GM13977 (cell line): ENCODE measurements at regions not wholly inside any gene's neighbourhood (a gene's known extent, or its start where the extent isn't known, plus 50 kb on each side); places are given as distances from the start of the nearest gene placed in this dataset.

Experiments
- DNase-seq: peaks from one replicate; pipeline ENCODE4 v3.0.0; 2012; ENCODE audit warnings: low spot score
- in situ Hi-C: fragments of 300-500 bp; cut with MboI; formaldehyde crosslinking; loops from one replicate; pipeline ENCODE4 v1.12.0; 2022; ENCODE audit warnings: low sequenced_read_pairs, low pct_unique_long_range_greater_than_20kb, mixed read lengths, inconsistent platforms; ENCODE audit not compliant: unreplicated experiment
- TF ChIP-seq, protein P1 (sequence below): IDR thresholded peaks from 2 replicates; pipeline ENCODE4 v1.5.1; 2012; ENCODE audit warnings: mild to moderate bottlenecking, control low read depth; ENCODE audit not compliant: insufficient read depth; ENCODE audit errors: extremely low read depth, missing control alignments

DNA sequence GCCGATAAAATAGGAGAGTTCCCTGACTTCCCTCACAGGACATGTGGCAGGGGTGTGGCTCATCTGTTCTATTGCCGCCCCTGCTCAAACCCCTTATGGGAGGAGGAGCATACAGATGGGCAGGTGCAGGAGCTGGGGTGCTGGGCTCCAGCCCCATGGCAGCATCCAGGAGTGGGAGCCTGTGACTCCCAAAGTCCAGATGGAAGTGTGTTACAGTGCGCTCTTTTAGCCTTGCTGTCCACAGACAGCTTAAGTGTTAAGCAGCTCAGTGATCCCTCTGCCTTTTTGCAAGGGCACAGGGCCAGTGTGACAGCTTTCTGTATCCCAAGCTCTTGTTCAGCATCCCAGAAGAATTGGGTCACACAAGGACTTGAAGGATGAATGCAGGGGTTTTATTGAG lies 212.3 kb upstream of the MYLIP start:
- TF ChIP-seq, protein P1, sequence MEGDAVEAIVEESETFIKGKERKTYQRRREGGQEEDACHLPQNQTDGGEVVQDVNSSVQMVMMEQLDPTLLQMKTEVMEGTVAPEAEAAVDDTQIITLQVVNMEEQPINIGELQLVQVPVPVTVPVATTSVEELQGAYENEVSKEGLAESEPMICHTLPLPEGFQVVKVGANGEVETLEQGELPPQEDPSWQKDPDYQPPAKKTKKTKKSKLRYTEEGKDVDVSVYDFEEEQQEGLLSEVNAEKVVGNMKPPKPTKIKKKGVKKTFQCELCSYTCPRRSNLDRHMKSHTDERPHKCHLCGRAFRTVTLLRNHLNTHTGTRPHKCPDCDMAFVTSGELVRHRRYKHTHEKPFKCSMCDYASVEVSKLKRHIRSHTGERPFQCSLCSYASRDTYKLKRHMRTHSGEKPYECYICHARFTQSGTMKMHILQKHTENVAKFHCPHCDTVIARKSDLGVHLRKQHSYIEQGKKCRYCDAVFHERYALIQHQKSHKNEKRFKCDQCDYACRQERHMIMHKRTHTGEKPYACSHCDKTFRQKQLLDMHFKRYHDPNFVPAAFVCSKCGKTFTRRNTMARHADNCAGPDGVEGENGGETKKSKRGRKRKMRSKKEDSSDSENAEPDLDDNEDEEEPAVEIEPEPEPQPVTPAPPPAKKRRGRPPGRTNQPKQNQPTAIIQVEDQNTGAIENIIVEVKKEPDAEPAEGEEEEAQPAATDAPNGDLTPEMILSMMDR: no peak
- no peak for DNase-seq
- in situ Hi-C loops: no loop called here

DNA sequence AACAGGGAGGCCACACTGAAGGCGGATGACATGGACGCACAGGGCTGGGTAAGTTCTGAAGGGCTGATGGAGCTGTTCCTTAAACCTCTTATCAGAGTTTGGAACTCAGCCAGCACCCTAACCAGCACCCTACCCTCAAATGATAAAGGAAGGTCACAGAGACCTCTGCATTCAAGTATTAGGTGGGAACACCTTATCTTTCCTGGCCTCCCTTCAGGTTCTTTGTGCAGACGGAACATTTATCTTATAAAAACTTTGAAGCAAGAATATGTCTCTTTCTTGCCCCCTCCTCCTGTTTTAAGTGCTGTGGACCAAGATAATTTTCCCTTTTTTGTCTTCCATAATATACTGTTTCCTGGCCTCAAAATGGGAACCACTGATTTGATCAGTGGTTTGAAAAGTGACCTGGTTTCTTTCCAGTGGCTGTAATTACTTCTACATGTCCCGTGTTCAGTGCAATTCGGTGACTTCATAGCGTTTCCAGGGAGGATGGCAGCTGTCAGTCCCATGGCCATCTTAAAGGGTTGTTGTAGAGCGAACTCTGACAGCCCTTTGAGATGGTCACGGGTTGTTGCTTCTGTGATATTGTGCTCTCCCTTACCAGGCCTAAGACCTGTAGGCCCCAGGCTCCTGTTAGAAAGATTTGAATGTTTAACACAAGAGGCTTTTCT lies 213.2 kb upstream of the MYLIP start:
- DNase-seq: no peak
- in situ Hi-C loops: no loop called here
- TF ChIP-seq, protein P1: no peak

DNA sequence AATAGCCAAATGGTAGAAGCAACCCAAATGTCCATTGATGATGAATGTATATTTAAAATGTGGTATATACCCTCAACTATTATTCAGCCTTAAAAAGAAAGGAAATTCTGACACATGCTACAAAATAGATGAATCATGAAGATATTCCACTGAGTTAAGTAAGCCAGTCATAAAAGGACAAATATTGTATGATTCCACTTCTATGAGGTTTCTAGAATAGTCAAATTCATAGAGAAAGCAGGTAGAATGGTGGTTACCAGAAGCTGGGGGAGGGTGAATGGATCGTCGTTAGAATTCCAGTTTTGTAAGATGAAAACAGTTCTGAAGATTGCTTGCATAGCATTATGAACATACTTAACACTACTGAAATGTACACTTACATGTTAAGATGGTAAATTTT lies 214.3 kb upstream of the MYLIP start:
- in situ Hi-C loops: no loop called here
- no peak for DNase-seq
- TF ChIP-seq, protein P1: no peak

DNA sequence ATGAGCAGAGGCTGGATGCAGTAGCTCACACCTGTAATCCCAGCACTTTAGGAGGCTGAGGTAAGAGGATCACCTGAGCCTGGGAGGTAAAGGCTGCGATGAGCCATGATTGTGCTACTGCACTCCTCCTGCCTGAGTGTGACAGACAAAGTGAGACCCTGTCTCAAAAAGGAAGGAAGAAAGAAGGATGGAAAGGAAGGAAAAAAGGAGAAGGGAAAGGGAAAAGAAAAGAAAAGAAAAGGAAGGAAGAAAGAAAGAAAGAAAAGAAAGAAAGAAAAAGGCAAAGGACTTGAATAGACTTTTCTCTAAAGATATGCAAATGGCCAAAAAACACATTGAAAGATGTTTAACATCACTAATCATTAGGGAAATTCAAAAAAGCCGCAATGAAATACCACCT lies 215.3 kb upstream of the MYLIP start:
- in situ Hi-C loops: no loop called here
- DNase-seq: no peak
- TF ChIP-seq, protein P1: no peak

DNA sequence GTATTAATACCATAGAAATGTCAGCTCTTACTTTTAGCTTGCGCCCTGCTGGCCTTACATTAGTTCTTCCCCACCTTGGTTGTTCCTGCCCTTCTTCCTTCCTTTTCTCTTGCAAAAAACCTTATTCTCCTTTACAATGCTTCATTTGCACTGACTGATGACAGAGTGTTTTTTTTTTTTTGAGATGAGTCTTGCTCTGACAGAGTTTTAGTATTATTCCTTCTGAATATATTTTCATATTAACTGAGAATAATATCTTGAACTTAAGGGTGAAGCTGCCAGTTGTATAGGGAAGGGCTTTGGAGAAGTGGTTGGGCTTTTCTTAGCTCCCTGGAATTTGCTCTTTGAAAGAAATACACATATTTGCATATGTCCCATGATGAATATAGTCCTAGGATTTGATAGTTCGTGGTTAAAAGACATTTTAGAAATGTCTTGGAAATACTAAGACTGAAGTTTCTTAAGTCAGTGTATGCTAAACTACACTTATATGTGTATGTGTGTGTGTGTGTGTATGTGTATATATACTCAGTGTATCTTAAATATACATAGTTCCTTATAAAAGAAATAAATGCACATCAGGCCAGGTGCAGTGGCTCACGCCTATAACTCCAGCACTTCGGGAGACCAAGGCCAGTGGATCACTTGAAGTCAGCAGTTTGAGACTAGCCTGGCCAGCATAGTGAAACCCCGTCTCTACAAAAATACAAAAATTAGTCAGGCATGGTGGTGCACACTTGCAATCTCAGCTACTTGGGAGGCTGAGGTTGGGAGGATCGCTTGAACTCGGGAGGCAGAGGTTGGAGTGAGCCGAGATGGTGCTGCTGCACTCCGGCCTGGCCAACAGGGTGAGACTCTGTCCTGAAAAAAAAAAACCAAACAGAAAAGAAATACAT lies 216.1 kb upstream of the MYLIP start:
- TF ChIP-seq, protein P1: no peak
- in situ Hi-C loops: no loop called here
- no peak for DNase-seq

DNA sequence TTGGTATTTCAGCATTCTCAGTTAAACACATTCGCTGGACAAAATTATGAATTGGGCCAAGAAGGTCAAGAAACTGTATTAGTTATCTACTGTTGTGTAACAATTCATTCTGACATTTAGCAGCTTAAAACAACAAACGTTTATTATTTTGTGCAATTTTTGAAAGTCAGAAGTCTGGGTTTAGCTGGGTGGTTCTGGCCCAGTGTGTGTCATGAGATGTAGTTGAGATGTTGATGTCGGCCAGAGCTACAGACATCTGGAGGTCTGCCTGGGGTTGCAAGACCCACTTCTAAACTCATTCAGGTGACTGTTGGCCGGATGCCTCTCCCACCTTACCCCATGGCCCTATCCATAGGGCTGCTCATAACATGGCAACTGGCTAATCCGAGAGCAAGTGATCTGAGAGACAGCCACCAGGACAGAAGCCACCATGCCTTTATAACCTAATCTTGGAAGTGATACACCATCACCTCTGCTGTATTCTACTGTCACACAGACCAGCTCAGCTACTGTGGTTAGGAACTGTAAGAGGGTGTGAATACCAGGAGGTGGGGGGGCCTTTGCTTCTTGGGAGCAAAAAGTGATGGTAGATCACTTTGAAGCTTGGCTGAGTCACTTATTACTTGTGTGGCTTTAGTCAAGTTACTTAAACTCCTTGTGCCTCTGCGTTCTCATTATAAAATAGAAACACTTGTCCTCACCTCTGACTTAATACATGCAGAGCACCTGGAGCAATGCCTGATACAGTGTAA lies 217.0 kb upstream of the MYLIP start:
- in situ Hi-C loops: no loop called here
- DNase-seq: no peak
- TF ChIP-seq, protein P1: no peak
